ENCODE measurements at regions not wholly inside any gene's neighbourhood (a gene's known extent, or its start where the extent isn't known, plus 50 kb on each side); places are given as distances from the start of the nearest gene placed in this dataset.
"Not testable (repeated sequence)": the region's sequence is repeated elsewhere in the genome, so short reads cannot be mapped to it uniquely, and the experiment has no call there.

GRCh38 chr3:171915275-171915674 lies 72.1 kb downstream of the TMEM212 start:
- Histone ChIP-seq H3K27me3 (ENCODE audit: control insufficient read depth in 3 of 3, insufficient read depth in 3 of 3, low read depth in 1 of 3, low read length in 3 of 3) (no peaks in the 10 kb centered on the region), H4K8ac (ENCODE audit: low read depth, low read length) (no peak overlapping the region), H3K23ac (ENCODE audit: low read depth, low read length, poor library complexity) (no peak overlapping the region), H2BK12ac (ENCODE audit: low read length) (no peak overlapping the region), H3K9me3 (replicated peaks in 1 of 2; ENCODE audit: control insufficient read depth in 2 of 2, insufficient read depth in 1 of 2, low read depth in 1 of 2, low read length in 2 of 2) (peaks cover 1 to 7% of the 10 kb centered on the region in 2 donors), H2BK5ac (ENCODE audit: low read length) (no peak overlapping the region), H2BK15ac (ENCODE audit: low read length) (no peak overlapping the region), H2AFZ (ENCODE audit: low read length) (no peak overlapping the region), H3K4me2 (ENCODE audit: insufficient read depth, low read length, poor library complexity, severe bottlenecking) (no peak overlapping the region), H3K4ac (ENCODE audit: low read length) (no peak overlapping the region), H3K14ac (ENCODE audit: low read length) (no peak overlapping the region), H4K91ac (ENCODE audit: low read depth, low read length, poor library complexity) (no peak overlapping the region), H3K9ac (ENCODE audit: low read depth, low read length, poor library complexity) (no peak overlapping the region), H2AK5ac (ENCODE audit: low read depth, low read length) (no peak overlapping the region), H3K36me3 (replicated peaks in 1 of 2; ENCODE audit: control insufficient read depth in 2 of 2, insufficient read depth in 2 of 2, low read length in 2 of 2) (no peaks in the 10 kb centered on the region), H3K18ac (ENCODE audit: low read length) (no peak overlapping the region), H2BK120ac (ENCODE audit: low read depth, low read length) (no peak overlapping the region), H3K27ac (replicated peaks; ENCODE audit: low read length) (no peak overlapping the region), H3K4me1 (ENCODE audit: control insufficient read depth in 2 of 2, insufficient read depth in 1 of 2, low read depth in 1 of 2, low read length in 2 of 2) (no peaks in the 10 kb centered on the region), H3K4me3 (ENCODE audit: low read length in 2 of 2) (no peak overlapping the region), H3K79me1 (ENCODE audit: low read depth, low read length) (no peaks in the 10 kb centered on the region)
- no CpG with 5 or more reads among the region's 1 CpG for WGBS, 2 donors (ENCODE audit: extremely low coverage in 2 of 2, insufficient read length in 2 of 2, insufficient replicate concordance in 1 of 2)
- no peak for DNase-seq (ENCODE audit: low spot score)

GRCh38 chr3:171916888-171917287 lies 73.7 kb downstream of the TMEM212 start:
- Histone ChIP-seq H4K91ac (ENCODE audit: low read depth, low read length, poor library complexity) (no peak overlapping the region), H3K36me3 (replicated peaks in 1 of 2; ENCODE audit: control insufficient read depth in 2 of 2, insufficient read depth in 2 of 2, low read length in 2 of 2) (no peaks in the 10 kb centered on the region), H2BK15ac (ENCODE audit: low read length) (no peak overlapping the region), H2BK5ac (ENCODE audit: low read length) (no peak overlapping the region), H2AK5ac (ENCODE audit: low read depth, low read length) (no peak overlapping the region), H3K9me3 (replicated peaks in 1 of 2; ENCODE audit: control insufficient read depth in 2 of 2, insufficient read depth in 1 of 2, low read depth in 1 of 2, low read length in 2 of 2) (peaks cover 1 to 3% of the 10 kb centered on the region in 2 donors), H3K27ac (replicated peaks; ENCODE audit: low read length) (no peak overlapping the region), H3K4ac (ENCODE audit: low read length) (no peak overlapping the region), H2BK120ac (ENCODE audit: low read depth, low read length) (no peak overlapping the region), H2AFZ (ENCODE audit: low read length) (no peak overlapping the region), H3K4me2 (ENCODE audit: insufficient read depth, low read length, poor library complexity, severe bottlenecking) (no peak overlapping the region), H3K23ac (ENCODE audit: low read depth, low read length, poor library complexity) (no peak overlapping the region), H3K18ac (ENCODE audit: low read length) (no peak overlapping the region), H3K9ac (ENCODE audit: low read depth, low read length, poor library complexity) (no peak overlapping the region), H3K79me1 (ENCODE audit: low read depth, low read length) (no peaks in the 10 kb centered on the region), H3K27me3 (ENCODE audit: control insufficient read depth in 3 of 3, insufficient read depth in 3 of 3, low read depth in 1 of 3, low read length in 3 of 3) (no peaks in the 10 kb centered on the region), H2BK12ac (ENCODE audit: low read length) (no peak overlapping the region), H3K4me1 (ENCODE audit: control insufficient read depth in 2 of 2, insufficient read depth in 1 of 2, low read depth in 1 of 2, low read length in 2 of 2) (no peaks in the 10 kb centered on the region), H4K8ac (ENCODE audit: low read depth, low read length) (no peak overlapping the region), H3K14ac (ENCODE audit: low read length) (no peak overlapping the region), H3K4me3 (ENCODE audit: low read length in 2 of 2) (no peak overlapping the region)
- no peak for DNase-seq (ENCODE audit: low spot score)
- WGBS, 2 donors (ENCODE audit: extremely low coverage in 2 of 2, insufficient read length in 2 of 2, insufficient replicate concordance in 1 of 2): no CpG with 5 or more reads among the region's 3 CpGs

GRCh38 chr3:171922629-171923028 lies 79.5 kb downstream of the TMEM212 start:
- not testable (repeated sequence) for DNase-seq (ENCODE audit: low spot score); H3K18ac ChIP-seq (ENCODE audit: low read length); H3K36me3 ChIP-seq (replicated peaks in 1 of 2; ENCODE audit: control insufficient read depth in 2 of 2, insufficient read depth in 2 of 2, low read length in 2 of 2); H2BK120ac ChIP-seq (ENCODE audit: low read depth, low read length); H3K4me2 ChIP-seq (ENCODE audit: insufficient read depth, low read length, poor library complexity, severe bottlenecking); H2BK12ac ChIP-seq (ENCODE audit: low read length); H3K4me3 ChIP-seq (ENCODE audit: low read length in 2 of 2); H2AK5ac ChIP-seq (ENCODE audit: low read depth, low read length); H3K23ac ChIP-seq (ENCODE audit: low read depth, low read length, poor library complexity); H3K27ac ChIP-seq (replicated peaks; ENCODE audit: low read length); H3K9ac ChIP-seq (ENCODE audit: low read depth, low read length, poor library complexity); H3K9me3 ChIP-seq (replicated peaks in 1 of 2; ENCODE audit: control insufficient read depth in 2 of 2, insufficient read depth in 1 of 2, low read depth in 1 of 2, low read length in 2 of 2); H2BK15ac ChIP-seq (ENCODE audit: low read length); H3K27me3 ChIP-seq (ENCODE audit: control insufficient read depth in 3 of 3, insufficient read depth in 3 of 3, low read depth in 1 of 3, low read length in 3 of 3); H2AFZ ChIP-seq (ENCODE audit: low read length); H3K4ac ChIP-seq (ENCODE audit: low read length); H4K91ac ChIP-seq (ENCODE audit: low read depth, low read length, poor library complexity); H2BK5ac ChIP-seq (ENCODE audit: low read length); H3K14ac ChIP-seq (ENCODE audit: low read length); H3K4me1 ChIP-seq (ENCODE audit: control insufficient read depth in 2 of 2, insufficient read depth in 1 of 2, low read depth in 1 of 2, low read length in 2 of 2); H4K8ac ChIP-seq (ENCODE audit: low read depth, low read length); H3K79me1 ChIP-seq (ENCODE audit: low read depth, low read length)
- WGBS, 2 donors (ENCODE audit: extremely low coverage in 2 of 2, insufficient read length in 2 of 2, insufficient replicate concordance in 1 of 2): no CpG with 5 or more reads among the region's 1 CpG

GRCh38 chr3:171923668-171924067 lies 80.5 kb downstream of the TMEM212 start:
- H3K23ac ChIP-seq (ENCODE audit: low read depth, low read length, poor library complexity); H3K18ac ChIP-seq (ENCODE audit: low read length); H3K9ac ChIP-seq (ENCODE audit: low read depth, low read length, poor library complexity); H3K4me1 ChIP-seq (ENCODE audit: control insufficient read depth in 2 of 2, insufficient read depth in 1 of 2, low read depth in 1 of 2, low read length in 2 of 2); H2AFZ ChIP-seq (ENCODE audit: low read length); H3K36me3 ChIP-seq (replicated peaks in 1 of 2; ENCODE audit: control insufficient read depth in 2 of 2, insufficient read depth in 2 of 2, low read length in 2 of 2); H3K27ac ChIP-seq (replicated peaks; ENCODE audit: low read length); DNase-seq (ENCODE audit: low spot score); H3K9me3 ChIP-seq (replicated peaks in 1 of 2; ENCODE audit: control insufficient read depth in 2 of 2, insufficient read depth in 1 of 2, low read depth in 1 of 2, low read length in 2 of 2); H3K27me3 ChIP-seq (ENCODE audit: control insufficient read depth in 3 of 3, insufficient read depth in 3 of 3, low read depth in 1 of 3, low read length in 3 of 3); H4K8ac ChIP-seq (ENCODE audit: low read depth, low read length); H3K4me3 ChIP-seq (ENCODE audit: low read length in 2 of 2); H3K4me2 ChIP-seq (ENCODE audit: insufficient read depth, low read length, poor library complexity, severe bottlenecking); H4K91ac ChIP-seq (ENCODE audit: low read depth, low read length, poor library complexity); H2BK5ac ChIP-seq (ENCODE audit: low read length); H3K4ac ChIP-seq (ENCODE audit: low read length); H2BK120ac ChIP-seq (ENCODE audit: low read depth, low read length); H2BK15ac ChIP-seq (ENCODE audit: low read length); H3K79me1 ChIP-seq (ENCODE audit: low read depth, low read length); H3K14ac ChIP-seq (ENCODE audit: low read length); H2BK12ac ChIP-seq (ENCODE audit: low read length); H2AK5ac ChIP-seq (ENCODE audit: low read depth, low read length): not testable (repeated sequence)
- WGBS, 2 donors (ENCODE audit: extremely low coverage in 2 of 2, insufficient read length in 2 of 2, insufficient replicate concordance in 1 of 2): no CpG with 5 or more reads among the region's 2 CpGs
